ENCODE measurements at regions not wholly inside any gene's neighbourhood (a gene's known extent, or its start where the extent isn't known, plus 50 kb on each side); places are given as distances from the start of the nearest gene placed in this dataset.
"Not testable (repeated sequence)": the region's sequence is repeated elsewhere in the genome, so short reads cannot be mapped to it uniquely, and the experiment has no call there.

DNA sequence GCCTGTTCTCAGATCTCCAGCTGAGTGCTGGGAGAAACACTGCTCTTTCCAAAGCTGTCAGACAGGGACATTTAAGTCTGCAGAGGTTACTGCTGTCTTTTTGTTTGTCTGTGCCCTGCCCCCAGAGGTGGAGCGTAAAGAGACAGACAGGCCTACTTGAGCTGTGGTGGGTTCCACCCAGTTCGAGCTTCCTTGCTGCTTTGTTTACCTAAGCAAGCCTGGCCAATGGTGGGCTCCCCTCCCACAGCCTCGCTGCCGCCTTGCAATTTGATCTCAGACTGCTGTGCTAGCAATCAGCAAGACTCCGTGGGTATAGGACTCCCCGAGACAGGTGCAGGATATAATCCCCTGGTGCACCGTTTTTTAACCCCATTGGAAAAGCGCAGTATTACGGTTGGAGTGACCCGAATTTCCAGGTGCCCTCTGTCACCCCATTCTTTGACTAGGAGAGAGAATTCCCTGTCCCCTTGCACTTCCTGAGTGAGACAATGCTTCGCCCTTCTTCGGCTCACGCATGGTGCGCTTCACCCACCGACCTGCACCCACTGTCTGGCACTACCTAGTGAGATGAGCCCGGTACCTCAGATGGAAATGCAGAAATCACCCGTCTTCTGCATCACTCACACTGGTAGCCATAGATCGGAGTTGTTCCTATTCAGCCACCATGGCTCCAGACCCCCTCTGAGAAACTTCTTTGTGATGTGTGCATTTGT lies 650.3 kb upstream of the ALG10B start:
- no peaks in the 10 kb centered on the region for H3K36me3 Mint-ChIP-seq (ENCODE audit: low read depth)
- H3K4me3 Mint-ChIP-seq, result no peak overlapping the region
- H3K4me1 Mint-ChIP-seq (ENCODE audit: low read depth), result no peaks in the 10 kb centered on the region
- intact Hi-C loops (cut with micrococcal nuclease), result no loop called here
- H3K27me3 Mint-ChIP-seq, result no peaks in the 10 kb centered on the region
- H3K9me3 Mint-ChIP-seq, result peaks cover 54% of the 10 kb centered on the region
- H3K27ac Mint-ChIP-seq, result no peak overlapping the region

DNA sequence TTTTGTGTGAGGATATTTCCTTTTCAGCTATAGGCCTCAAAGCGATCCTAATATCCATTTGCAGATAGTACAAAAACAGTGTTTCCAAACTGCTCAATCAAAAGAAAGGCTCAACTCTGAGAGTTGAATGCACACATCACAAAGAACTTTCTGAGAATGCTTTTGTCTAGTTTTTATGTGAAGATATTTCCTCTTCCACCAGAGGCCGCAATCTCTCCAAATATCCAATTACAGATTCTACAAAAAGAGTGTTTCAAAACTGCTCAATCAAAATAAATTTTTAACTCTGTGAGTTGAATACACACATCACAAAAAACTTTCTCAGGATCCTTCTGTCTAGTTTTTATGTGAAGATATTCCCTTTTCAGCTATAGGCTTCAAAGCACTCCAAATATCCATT lies 648.0 kb upstream of the ALG10B start:
- intact Hi-C loops (cut with micrococcal nuclease); H3K4me3 Mint-ChIP-seq; H3K4me1 Mint-ChIP-seq (ENCODE audit: low read depth); H3K27ac Mint-ChIP-seq; H3K36me3 Mint-ChIP-seq (ENCODE audit: low read depth); H3K27me3 Mint-ChIP-seq: not testable (repeated sequence)
- H3K9me3 Mint-ChIP-seq, result peaks cover 38% of the 10 kb centered on the region

DNA sequence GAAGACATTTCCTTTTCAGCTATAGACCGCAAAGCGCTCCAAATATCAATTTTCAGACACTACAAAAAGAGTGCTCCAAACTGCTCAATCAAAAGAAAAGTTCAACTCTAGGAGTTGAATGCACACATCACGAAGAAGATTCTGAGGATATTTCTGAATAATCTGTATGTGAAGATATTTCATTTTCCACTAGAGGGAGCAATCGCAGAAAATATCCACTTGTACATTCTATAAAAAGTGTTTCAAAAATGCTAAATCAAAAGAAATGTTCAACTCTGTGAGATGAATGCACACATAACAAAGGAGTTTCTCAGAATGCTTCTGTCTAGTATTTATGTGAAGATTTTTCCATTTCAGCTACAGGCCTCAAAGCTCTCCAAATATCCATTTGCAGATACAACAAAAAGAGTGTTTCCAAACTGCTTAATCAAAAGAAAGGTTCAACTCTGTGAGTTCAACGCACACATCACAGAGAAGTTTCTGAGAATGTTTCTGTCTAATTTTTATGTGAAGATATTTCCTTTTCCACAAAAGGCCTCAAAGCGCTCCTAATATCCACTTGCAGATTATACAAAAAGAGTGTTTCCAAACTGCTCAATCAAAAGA lies 643.8 kb upstream of the ALG10B start:
- Mint-ChIP-seq H3K9me3 (no peaks in the 10 kb centered on the region), H3K4me1 (ENCODE audit: low read depth) (no peaks in the 10 kb centered on the region), H3K27me3 (no peaks in the 10 kb centered on the region), H3K36me3 (ENCODE audit: low read depth) (no peaks in the 10 kb centered on the region), H3K27ac (no peak overlapping the region), H3K4me3 (no peak overlapping the region)
- intact Hi-C loops (cut with micrococcal nuclease), result no loop called here

DNA sequence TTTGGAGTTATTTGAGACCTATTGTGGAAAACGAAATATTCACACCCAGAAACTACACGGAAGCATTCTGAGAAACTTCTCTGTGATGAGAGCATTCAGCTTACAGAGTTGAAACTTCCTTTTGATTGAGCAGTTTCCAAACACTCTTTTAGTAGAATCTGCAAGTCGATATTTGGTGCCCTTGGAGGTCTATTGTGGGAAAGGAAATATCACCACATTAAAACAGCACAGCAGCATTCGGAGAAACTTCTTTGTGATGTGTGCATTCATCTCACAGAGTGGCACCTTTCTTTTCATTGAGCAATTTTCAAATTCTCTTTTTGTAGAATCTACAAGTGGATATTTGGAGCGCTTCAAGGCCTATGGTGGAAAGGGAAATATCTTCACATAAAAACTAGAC lies 595.7 kb upstream of the ALG10B start:
- no peak overlapping the region for H3K4me3 Mint-ChIP-seq
- H3K27ac Mint-ChIP-seq, result no peak overlapping the region
- H3K9me3 Mint-ChIP-seq, result peaks cover 48% of the 10 kb centered on the region

DNA sequence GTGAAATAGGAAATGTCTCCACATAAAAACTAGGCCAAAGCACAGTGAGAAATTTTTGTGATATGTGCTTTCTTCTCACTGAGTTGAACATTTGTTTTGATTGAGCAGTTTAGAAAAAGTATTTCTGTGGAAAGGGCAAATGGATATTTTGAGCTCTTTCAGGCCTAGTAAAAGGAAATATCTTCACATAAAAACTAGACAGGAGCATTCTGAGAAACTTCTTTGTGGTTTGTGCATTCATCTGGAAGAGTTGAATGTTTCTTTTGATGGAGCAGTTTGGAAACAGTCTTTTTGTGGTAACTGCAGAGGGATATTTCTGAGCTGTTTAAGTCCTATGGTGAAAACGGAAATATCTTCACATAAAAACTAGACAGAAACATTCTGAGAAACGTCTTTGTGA lies 582.7 kb upstream of the ALG10B start:
- Mint-ChIP-seq H3K4me1 (ENCODE audit: low read depth) (no peaks in the 10 kb centered on the region), H3K9me3 (peaks cover 56% of the 10 kb centered on the region), H3K27me3 (no peaks in the 10 kb centered on the region), H3K27ac (no peak overlapping the region), H3K4me3 (no peak overlapping the region), H3K36me3 (ENCODE audit: low read depth) (no peaks in the 10 kb centered on the region)
- intact Hi-C loops (cut with micrococcal nuclease), result no loop called here

More for the DNA sequence above, 595.7 kb upstream of the ALG10B start:
- Mint-ChIP-seq H3K36me3 (ENCODE audit: low read depth) (no peaks in the 10 kb centered on the region), H3K4me1 (ENCODE audit: low read depth) (no peaks in the 10 kb centered on the region), H3K27me3 (no peaks in the 10 kb centered on the region)
- intact Hi-C loops (cut with micrococcal nuclease), result no loop called here
